ENCODE measurements at regions not wholly inside any gene's neighbourhood (a gene's known extent, or its start where the extent isn't known, plus 50 kb on each side); places are given as distances from the start of the nearest gene placed in this dataset.

- TF ChIP-seq, protein P1, sequence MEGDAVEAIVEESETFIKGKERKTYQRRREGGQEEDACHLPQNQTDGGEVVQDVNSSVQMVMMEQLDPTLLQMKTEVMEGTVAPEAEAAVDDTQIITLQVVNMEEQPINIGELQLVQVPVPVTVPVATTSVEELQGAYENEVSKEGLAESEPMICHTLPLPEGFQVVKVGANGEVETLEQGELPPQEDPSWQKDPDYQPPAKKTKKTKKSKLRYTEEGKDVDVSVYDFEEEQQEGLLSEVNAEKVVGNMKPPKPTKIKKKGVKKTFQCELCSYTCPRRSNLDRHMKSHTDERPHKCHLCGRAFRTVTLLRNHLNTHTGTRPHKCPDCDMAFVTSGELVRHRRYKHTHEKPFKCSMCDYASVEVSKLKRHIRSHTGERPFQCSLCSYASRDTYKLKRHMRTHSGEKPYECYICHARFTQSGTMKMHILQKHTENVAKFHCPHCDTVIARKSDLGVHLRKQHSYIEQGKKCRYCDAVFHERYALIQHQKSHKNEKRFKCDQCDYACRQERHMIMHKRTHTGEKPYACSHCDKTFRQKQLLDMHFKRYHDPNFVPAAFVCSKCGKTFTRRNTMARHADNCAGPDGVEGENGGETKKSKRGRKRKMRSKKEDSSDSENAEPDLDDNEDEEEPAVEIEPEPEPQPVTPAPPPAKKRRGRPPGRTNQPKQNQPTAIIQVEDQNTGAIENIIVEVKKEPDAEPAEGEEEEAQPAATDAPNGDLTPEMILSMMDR (IDR thresholded peaks at IDR 0.05) = no peak
- TF ChIP-seq POLR2A (IDR thresholded peaks at IDR 0.05) (no peak), POLR2AphosphoS5 (IDR thresholded peaks at IDR 0.05) (peak; percentile 42)
Measured at GRCh38 chr11:34754171-34754823, 133.4 kb downstream of the EHF start.

Data from prostate gland (tissue), 2 donors.